H1 (cell line): ENCODE measurements at regions not wholly inside any gene's neighbourhood (a gene's known extent, or its start where the extent isn't known, plus 50 kb on each side); places are given as distances from the start of the nearest gene placed in this dataset.

ENCODE experiments used
- EZH2 ChIP-seq: fragments of 200-600 bp; sonication (generic); IDR thresholded peaks from 2 replicates; pipeline ENCODE4 v1.7.1; 2012; ENCODE audit warnings: low read depth, mild to moderate bottlenecking, moderate library complexity, low read length, inconsistent platforms; ENCODE audit not compliant: severe bottlenecking
- POLR2AphosphoS5 ChIP-seq: IDR thresholded peaks from 2 replicates; pipeline ENCODE4 v1.6.1; 2011; ENCODE audit warnings: low read depth, low read length
- ZNF274 ChIP-seq: IDR thresholded peaks from 2 replicates; pipeline ENCODE4 v1.7.0; 2012; ENCODE audit warnings: low read length, borderline replicate concordance; ENCODE audit errors: extremely low read depth
- TF ChIP-seq, protein P1 (sequence below), 3 experiments: IDR thresholded peaks; 1 replicate in 2 of 3; 2 replicates in 1 of 3; pipeline versions ENCODE4 v1.5.1 to v1.6.1; 2011; ENCODE audit warnings: low read length in 3 of 3, mild to moderate bottlenecking in 3 of 3, inconsistent platforms in 2 of 3, low read depth in 1 of 3, moderate library complexity in 1 of 3; ENCODE audit not compliant: insufficient read depth in 1 of 3; ENCODE audit errors: control extremely low read depth in 1 of 3

DNA sequence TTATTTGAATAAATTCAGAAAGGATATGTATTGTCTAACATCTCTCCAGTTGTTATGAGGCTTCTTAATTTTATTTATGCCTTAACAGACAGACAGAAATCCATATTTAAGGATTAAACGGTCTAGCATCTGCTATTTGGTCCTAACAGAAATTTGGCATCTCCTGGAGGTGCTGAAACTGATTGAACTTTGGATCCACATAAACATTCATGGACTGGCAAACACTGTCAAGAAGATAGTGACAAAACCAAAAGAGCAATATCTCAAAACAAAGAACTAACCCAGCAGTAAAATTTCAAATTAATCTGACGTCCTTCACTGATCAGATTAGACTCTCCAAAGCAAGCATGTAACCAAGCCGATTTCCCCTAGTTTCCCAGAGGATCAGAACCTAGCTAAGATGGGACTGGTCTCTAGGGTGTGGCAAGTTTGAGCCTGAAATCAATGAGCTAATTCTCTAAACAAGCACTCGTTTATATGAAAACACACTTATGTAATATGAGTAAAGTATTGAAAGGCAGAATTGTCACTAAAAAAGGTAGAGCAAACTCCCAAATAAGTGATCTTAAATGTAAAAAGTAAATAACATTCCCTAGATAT lies 139.5 kb downstream of the NOL4 start:
- no peak for TF ChIP-seq ZNF274
- no peak for TF ChIP-seq POLR2AphosphoS5
- no peak for TF ChIP-seq EZH2
- TF ChIP-seq, protein P1, sequence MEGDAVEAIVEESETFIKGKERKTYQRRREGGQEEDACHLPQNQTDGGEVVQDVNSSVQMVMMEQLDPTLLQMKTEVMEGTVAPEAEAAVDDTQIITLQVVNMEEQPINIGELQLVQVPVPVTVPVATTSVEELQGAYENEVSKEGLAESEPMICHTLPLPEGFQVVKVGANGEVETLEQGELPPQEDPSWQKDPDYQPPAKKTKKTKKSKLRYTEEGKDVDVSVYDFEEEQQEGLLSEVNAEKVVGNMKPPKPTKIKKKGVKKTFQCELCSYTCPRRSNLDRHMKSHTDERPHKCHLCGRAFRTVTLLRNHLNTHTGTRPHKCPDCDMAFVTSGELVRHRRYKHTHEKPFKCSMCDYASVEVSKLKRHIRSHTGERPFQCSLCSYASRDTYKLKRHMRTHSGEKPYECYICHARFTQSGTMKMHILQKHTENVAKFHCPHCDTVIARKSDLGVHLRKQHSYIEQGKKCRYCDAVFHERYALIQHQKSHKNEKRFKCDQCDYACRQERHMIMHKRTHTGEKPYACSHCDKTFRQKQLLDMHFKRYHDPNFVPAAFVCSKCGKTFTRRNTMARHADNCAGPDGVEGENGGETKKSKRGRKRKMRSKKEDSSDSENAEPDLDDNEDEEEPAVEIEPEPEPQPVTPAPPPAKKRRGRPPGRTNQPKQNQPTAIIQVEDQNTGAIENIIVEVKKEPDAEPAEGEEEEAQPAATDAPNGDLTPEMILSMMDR (IDR thresholded peaks at IDR 0.05; ENCODE audit: control extremely low read depth in 1 of 3, insufficient read depth in 1 of 3, low read depth in 1 of 3, low read length in 3 of 3) = no peak
